HG03060 (cell line): ENCODE measurements at regions not wholly inside any gene's neighbourhood (a gene's known extent, or its start where the extent isn't known, plus 50 kb on each side); places are given as distances from the start of the nearest gene placed in this dataset.

Experiments used
- ATAC-seq: cut with Tn5 transposase; IDR thresholded peaks from one replicate; pipeline ENCODE4 v1.9.1; 2021; ENCODE audit warnings: low read depth, moderate number of reproducible peaks; ENCODE audit not compliant: unreplicated experiment

- ATAC-seq: no peak
These were observed 230.9 kb downstream of the KLF6 start for GRCh38 chr10:3554121-3554522.

- no peak for ATAC-seq
These were observed 232.7 kb downstream of the KLF6 start for GRCh38 chr10:3552281-3552680.

- ATAC-seq: no peak
These were observed 233.2 kb downstream of the KLF6 start for GRCh38 chr10:3551761-3552160.

- no peak for ATAC-seq
These were observed 235.9 kb downstream of the KLF6 start for GRCh38 chr10:3549118-3549517.

- ATAC-seq: no peak
These were observed 236.3 kb downstream of the KLF6 start for GRCh38 chr10:3548702-3549101.

- no peak for ATAC-seq
These were observed 236.9 kb downstream of the KLF6 start for GRCh38 chr10:3548076-3548475.

GRCh38 chr10:3544561-3544960, 240.4 kb downstream of the KLF6 start:
- no peak for ATAC-seq

- no peak for ATAC-seq
These were observed 242.8 kb downstream of the KLF6 start for GRCh38 chr10:3542185-3542611.

GRCh38 chr10:3539696-3540383, 245.2 kb downstream of the KLF6 start:
- ATAC-seq: no peak

- no peak for ATAC-seq
These were observed 246.1 kb downstream of the KLF6 start for GRCh38 chr10:3538656-3539531.

GRCh38 chr10:3538291-3538655, 246.7 kb downstream of the KLF6 start:
- no peak for ATAC-seq

- ATAC-seq: no peak
These were observed 247.5 kb downstream of the KLF6 start for GRCh38 chr10:3537518-3537917.

- no peak for ATAC-seq
These were observed 250.0 kb downstream of the KLF6 start for GRCh38 chr10:3535001-3535400.

- ATAC-seq: no peak
These were observed 250.6 kb downstream of the KLF6 start for GRCh38 chr10:3534433-3534832.

- no peak for ATAC-seq
These were observed 251.7 kb downstream of the KLF6 start for GRCh38 chr10:3533296-3533695.

GRCh38 chr10:3532644-3533043, 252.4 kb downstream of the KLF6 start:
- no peak for ATAC-seq

- ATAC-seq: no peak
These were observed 253.3 kb downstream of the KLF6 start for GRCh38 chr10:3531670-3532069.

GRCh38 chr10:3530783-3531645, 254.0 kb downstream of the KLF6 start:
- no peak for ATAC-seq

- no peak for ATAC-seq
These were observed 254.7 kb downstream of the KLF6 start for GRCh38 chr10:3530346-3530745.

GRCh38 chr10:3529691-3530090, 255.3 kb downstream of the KLF6 start:
- ATAC-seq: no peak

GRCh38 chr10:3528823-3529403, 256.1 kb downstream of the KLF6 start:
- ATAC-seq: no peak
